Activated CD8-positive, alpha-beta memory T cell treated with anti-CD3 and anti-CD28 coated beads, Interleukin-2, amount 10 ng/mL, durations not matched to agents 7 days and 5 days (primary cell): ENCODE measurements at regions not wholly inside any gene's neighbourhood (a gene's known extent, or its start where the extent isn't known, plus 50 kb on each side); places are given as distances from the start of the nearest gene placed in this dataset.

ENCODE experiments used
- ATAC-seq: fragments of 150-1000 bp; cut with Tn5 transposase; one replicate; pipeline ENCODE4 v1.10.0; 2021; ENCODE audit warnings: moderate library complexity
- CTCF ChIA-PET: fragments of 350-600 bp; sonication (Branson Sonifier 250); formaldehyde crosslinking; loops from one replicate; lab custom pipeline; 2021; ENCODE audit warnings: antibody characterized with exemption; lab: Charles Lee
- DNase-seq: peaks from one replicate; pipeline ENCODE4 v3.0.0-alpha.2; 2020
- H3K27ac Mint-ChIP-seq: one replicate; pipeline ENCODE4 v1.8.0; 2021; ENCODE audit warnings: mild to moderate bottlenecking, mixed read lengths
- H3K27me3 Mint-ChIP-seq: one replicate; pipeline ENCODE4 v1.8.0; 2021; ENCODE audit warnings: mixed read lengths
- H3K36me3 Mint-ChIP-seq: one replicate; pipeline ENCODE4 v1.8.0; 2021; ENCODE audit warnings: mild to moderate bottlenecking, mixed read lengths
- H3K4me1 Mint-ChIP-seq: one replicate; pipeline ENCODE4 v1.8.0; 2021; ENCODE audit warnings: mixed read lengths
- H3K4me3 Mint-ChIP-seq: one replicate; pipeline ENCODE4 v1.8.0; 2021; ENCODE audit warnings: mild to moderate bottlenecking, moderate library complexity, mixed read lengths
- H3K9me3 Mint-ChIP-seq: one replicate; pipeline ENCODE4 v1.8.0; 2022; ENCODE audit warnings: low read depth, mixed read lengths

GRCh38 chr9:79858508-79858907 lies 286.7 kb downstream of the TLE4 start:
- Mint-ChIP-seq H3K9me3 (peaks cover 5% of the 10 kb centered on the region), H3K4me1 (peaks cover 8% of the 10 kb centered on the region), H3K36me3 (peaks cover 4% of the 10 kb centered on the region), H3K27ac (peak overlapping the region; percentile 20), H3K27me3 (no peaks in the 10 kb centered on the region), H3K4me3 (peak overlapping the region; percentile 25)
- ATAC-seq (peak; percentile 74), DNase-seq (no peak)
- CTCF ChIA-PET: no interaction called here

DNA sequence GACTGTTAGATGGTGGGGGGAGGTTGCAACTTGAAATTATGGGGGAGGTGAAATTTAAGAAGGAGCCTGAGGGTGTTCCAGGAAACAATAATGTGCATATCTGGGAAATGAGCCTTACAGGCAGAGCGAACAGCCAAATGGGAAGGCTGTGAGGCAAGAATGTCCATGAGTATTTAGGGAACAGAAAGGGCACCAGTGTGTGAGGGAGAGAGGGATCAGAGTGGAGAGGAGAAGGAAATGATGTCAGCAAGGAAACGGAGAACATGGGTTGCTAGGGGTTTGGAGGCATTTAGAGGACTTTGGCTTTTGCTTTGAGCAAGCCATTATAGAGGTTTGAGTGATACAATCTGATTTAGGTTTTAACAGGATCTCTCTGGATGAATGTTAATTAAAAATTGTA lies 285.4 kb downstream of the TLE4 start:
- peaks cover 4% of the 10 kb centered on the region for H3K36me3 Mint-ChIP-seq
- no peak overlapping the region for H3K4me3 Mint-ChIP-seq
- no peak for DNase-seq
- no peak overlapping the region for H3K27ac Mint-ChIP-seq
- H3K9me3 Mint-ChIP-seq: peaks cover 5% of the 10 kb centered on the region
- CTCF ChIA-PET: no interaction called here
- H3K4me1 Mint-ChIP-seq: peaks cover 8% of the 10 kb centered on the region
- ATAC-seq: no peak
- no peaks in the 10 kb centered on the region for H3K27me3 Mint-ChIP-seq

- Mint-ChIP-seq H3K27me3 (peaks cover 2% of the 10 kb centered on the region), H3K9me3 (peaks cover 18% of the 10 kb centered on the region), H3K36me3 (peaks cover 7% of the 10 kb centered on the region), H3K27ac (no peak overlapping the region), H3K4me1 (no peaks in the 10 kb centered on the region), H3K4me3 (no peak overlapping the region)
- CTCF ChIA-PET: interaction anchor here (1.0 kb wide), 1 partner anchor 18 kb away, joined by 3 read pairs; no protein-coding TSS in a partner anchor
- no peak for ATAC-seq
- DNase-seq: no peak
Measured at GRCh38 chr9:79847074-79847473, 275.3 kb downstream of the TLE4 start.

DNA sequence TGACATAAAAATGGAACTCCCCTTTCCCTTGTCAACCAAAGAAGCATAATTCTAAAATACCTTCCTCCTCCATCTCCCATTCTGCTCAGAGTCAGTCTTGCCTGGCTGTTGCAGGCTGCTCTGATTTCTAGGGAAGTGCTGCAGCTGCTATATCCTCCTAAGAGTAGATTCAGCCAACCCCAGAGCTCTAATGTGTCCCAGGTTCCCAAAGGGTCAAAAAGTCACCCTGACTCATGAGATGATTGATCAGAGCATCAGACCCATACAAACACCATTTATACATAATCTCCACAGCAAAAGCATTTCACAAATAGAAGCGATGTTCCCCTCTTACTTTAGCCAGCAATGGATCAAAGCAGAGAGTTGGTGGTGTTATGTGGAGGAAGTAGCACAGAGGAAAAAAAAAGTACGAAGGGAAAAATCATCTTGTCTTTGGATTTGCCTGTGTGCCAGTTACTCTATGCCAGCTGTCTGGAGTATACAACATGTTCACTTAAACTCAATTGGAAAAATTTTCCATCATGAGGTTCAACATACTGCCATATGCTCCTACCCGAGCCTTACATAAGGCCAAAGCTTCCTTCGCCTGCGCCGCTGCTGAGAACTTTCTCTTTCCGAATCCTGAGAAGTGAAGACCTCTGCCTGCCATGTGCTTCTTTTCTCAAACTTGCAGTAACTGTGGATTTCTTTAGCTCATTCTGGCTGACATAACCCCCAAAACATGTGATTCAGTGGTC lies 258.0 kb downstream of the TLE4 start:
- Mint-ChIP-seq H3K36me3 (no peaks in the 10 kb centered on the region), H3K27me3 (no peaks in the 10 kb centered on the region), H3K4me1 (peaks cover 6% of the 10 kb centered on the region), H3K9me3 (no peaks in the 10 kb centered on the region), H3K4me3 (no peak overlapping the region), H3K27ac (no peak overlapping the region)
- no peak for DNase-seq
- ATAC-seq: no peak
- CTCF ChIA-PET: interaction anchor here (0.9 kb wide), 1 partner anchor 17 kb away, joined by 3 read pairs; no protein-coding TSS in a partner anchor

DNA sequence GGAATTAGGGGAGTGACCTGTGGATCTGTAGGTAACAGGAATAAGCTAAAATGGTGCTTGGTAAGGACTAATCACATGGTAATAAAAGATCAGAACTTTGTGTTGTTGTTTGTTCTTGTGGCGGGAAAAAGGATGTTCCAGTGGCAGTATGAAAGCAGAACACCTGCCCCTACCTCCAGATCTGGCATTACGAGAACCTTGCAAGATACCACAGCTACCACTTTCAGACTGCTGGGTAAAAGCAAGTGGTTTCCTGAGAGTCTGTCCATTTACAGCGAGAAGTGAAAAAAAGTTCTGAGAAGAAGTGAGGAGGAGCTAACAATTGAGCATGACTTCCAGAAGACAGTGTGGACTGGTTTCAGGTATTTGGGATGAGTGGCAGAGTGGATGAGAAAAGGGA lies 252.5 kb downstream of the TLE4 start:
- DNase-seq (peak; percentile 54), ATAC-seq (peak; percentile 42)

DNA sequence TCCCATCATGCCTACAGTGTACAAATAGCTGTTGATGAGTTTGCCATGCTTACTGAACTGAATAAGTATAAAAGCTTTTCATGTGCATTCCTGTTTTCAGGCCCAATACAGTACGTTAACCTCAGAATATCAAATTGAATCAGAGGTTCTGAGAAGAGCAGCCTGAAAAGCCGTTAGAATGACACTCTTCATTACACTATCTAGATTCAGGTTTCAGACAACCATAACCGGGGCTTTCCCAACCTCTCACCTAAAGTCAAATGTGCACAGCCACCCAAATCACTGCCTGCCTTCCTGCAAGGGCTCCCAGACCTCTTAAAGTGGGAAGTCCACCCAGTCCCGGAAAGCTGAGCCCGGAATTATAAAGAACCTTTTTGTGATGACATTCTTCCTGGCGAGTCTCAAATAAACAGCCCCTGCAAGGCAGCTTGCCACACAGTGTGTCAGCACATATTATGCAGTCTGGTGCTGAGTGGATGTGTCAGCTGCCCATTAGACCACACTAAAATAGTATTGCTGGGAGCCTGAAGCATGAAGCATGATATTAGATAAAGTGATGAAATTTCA lies 245.8 kb downstream of the TLE4 start:
- DNase-seq (peak; percentile 56), ATAC-seq (peak; percentile 83)
- Mint-ChIP-seq H3K4me3 (no peak overlapping the region), H3K27ac (peak overlapping the region; percentile 59), H3K36me3 (peaks cover 17% of the 10 kb centered on the region), H3K9me3 (peaks cover 5% of the 10 kb centered on the region), H3K27me3 (peaks cover 22% of the 10 kb centered on the region), H3K4me1 (peaks cover 54% of the 10 kb centered on the region)
- CTCF ChIA-PET: no interaction called here

More for the DNA sequence above, 252.5 kb downstream of the TLE4 start:
- peaks cover 9% of the 10 kb centered on the region for H3K9me3 Mint-ChIP-seq
- no peak overlapping the region for H3K27ac Mint-ChIP-seq
- CTCF ChIA-PET: no interaction called here
- peaks cover 34% of the 10 kb centered on the region for H3K4me1 Mint-ChIP-seq
- H3K36me3 Mint-ChIP-seq: peaks cover 13% of the 10 kb centered on the region
- H3K27me3 Mint-ChIP-seq: peaks cover 7% of the 10 kb centered on the region
- no peak overlapping the region for H3K4me3 Mint-ChIP-seq

DNA sequence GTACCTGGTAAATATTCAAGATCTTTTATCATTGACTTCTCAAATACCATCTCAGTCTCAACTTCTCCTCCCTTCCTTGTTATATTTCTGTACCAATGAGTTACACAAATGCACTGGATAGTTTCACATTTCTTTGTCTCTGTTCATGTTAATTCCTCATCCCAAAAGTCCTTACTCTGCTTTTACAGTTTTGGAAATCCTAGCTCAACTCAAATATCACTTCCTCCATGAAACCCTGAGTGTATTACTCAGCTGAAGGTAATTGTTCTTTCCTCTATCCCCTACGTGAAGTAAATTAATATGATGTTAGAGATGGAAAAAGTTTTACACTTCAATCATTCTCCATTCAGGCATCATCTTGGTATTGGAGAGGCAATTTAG lies 241.5 kb downstream of the TLE4 start:
- H3K36me3 Mint-ChIP-seq: peaks cover 9% of the 10 kb centered on the region
- CTCF ChIA-PET: interaction anchor here (0.7 to 1.2 kb wide), 2 partner anchors 71 to 118 kb away, joined by 3 read pairs; no protein-coding TSS in a partner anchor
- DNase-seq (no peak), ATAC-seq (no peak)
- H3K4me1 Mint-ChIP-seq: peaks cover 49% of the 10 kb centered on the region
- no peaks in the 10 kb centered on the region for H3K9me3 Mint-ChIP-seq
- peak overlapping the region; percentile 75 for H3K27ac Mint-ChIP-seq
- peaks cover 23% of the 10 kb centered on the region for H3K27me3 Mint-ChIP-seq
- H3K4me3 Mint-ChIP-seq: peak overlapping the region; percentile 75

GRCh38 chr9:79812507-79813257 lies 240.9 kb downstream of the TLE4 start:
- CTCF ChIA-PET: interaction anchor here (0.7 to 1.2 kb wide), 3 partner anchors 10 to 241 kb away, joined by 3 read pairs; partner anchors contain the start of gene TLE4
- ATAC-seq (peak; percentile 60), DNase-seq (peak; percentile 68)
- H3K36me3 Mint-ChIP-seq: peaks cover 9% of the 10 kb centered on the region
- peaks cover 44% of the 10 kb centered on the region for H3K4me1 Mint-ChIP-seq
- peaks cover 23% of the 10 kb centered on the region for H3K27me3 Mint-ChIP-seq
- no peaks in the 10 kb centered on the region for H3K9me3 Mint-ChIP-seq
- peak overlapping the region; percentile 75 for H3K4me3 Mint-ChIP-seq
- peak overlapping the region; percentile 75 for H3K27ac Mint-ChIP-seq

GRCh38 chr9:79812099-79812498 lies 240.3 kb downstream of the TLE4 start:
- ATAC-seq (peak; percentile 24), DNase-seq (no peak)
- peaks cover 38% of the 10 kb centered on the region for H3K4me1 Mint-ChIP-seq
- H3K9me3 Mint-ChIP-seq: no peaks in the 10 kb centered on the region
- CTCF ChIA-PET: interaction anchor here (0.7 to 0.8 kb wide), 2 partner anchors 10 to 240 kb away, joined by 3 read pairs; partner anchors contain the start of gene TLE4
- H3K4me3 Mint-ChIP-seq: peak overlapping the region; percentile 75
- H3K27me3 Mint-ChIP-seq: peaks cover 23% of the 10 kb centered on the region
- peak overlapping the region; percentile 75 for H3K27ac Mint-ChIP-seq
- H3K36me3 Mint-ChIP-seq: peaks cover 9% of the 10 kb centered on the region

- H3K4me1 Mint-ChIP-seq: peaks cover 25% of the 10 kb centered on the region
- ATAC-seq: no peak
- no peak overlapping the region for H3K4me3 Mint-ChIP-seq
- no peaks in the 10 kb centered on the region for H3K9me3 Mint-ChIP-seq
- peaks cover 14% of the 10 kb centered on the region for H3K27me3 Mint-ChIP-seq
- no peak overlapping the region for H3K27ac Mint-ChIP-seq
- DNase-seq: no peak
- H3K36me3 Mint-ChIP-seq: no peaks in the 10 kb centered on the region
- CTCF ChIA-PET: no interaction called here
Measured at GRCh38 chr9:79809931-79810330, 238.2 kb downstream of the TLE4 start.

DNA sequence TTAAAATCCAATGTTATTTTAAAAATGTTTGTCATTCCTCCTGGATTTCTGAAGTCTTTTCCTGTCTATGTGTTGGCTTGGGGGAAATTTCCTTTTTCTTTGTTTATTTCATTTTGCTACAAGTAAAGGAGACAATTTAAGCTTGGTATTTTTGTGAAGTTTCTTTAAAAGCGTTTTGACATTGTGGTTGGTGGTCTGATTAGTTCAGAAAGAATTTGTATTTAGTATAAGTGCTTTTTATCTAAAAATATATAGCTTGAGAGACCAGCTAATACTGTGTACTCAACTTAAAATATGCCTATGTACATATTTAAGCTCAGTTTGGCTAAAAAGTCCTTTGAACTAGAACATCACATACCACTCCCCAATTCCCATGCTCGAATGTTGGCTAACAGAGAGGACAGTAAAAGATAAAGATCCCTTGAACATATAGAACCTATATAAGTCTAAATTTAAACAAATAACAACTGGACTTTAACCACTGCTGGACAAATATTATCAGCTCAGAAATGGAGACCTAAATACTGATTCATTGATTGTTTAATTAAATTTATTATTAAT lies 237.6 kb downstream of the TLE4 start:
- no peaks in the 10 kb centered on the region for H3K9me3 Mint-ChIP-seq
- ATAC-seq (no peak), DNase-seq (no peak)
- CTCF ChIA-PET: no interaction called here
- no peak overlapping the region for H3K27ac Mint-ChIP-seq
- H3K4me1 Mint-ChIP-seq: peaks cover 25% of the 10 kb centered on the region
- peaks cover 14% of the 10 kb centered on the region for H3K27me3 Mint-ChIP-seq
- no peaks in the 10 kb centered on the region for H3K36me3 Mint-ChIP-seq
- no peak overlapping the region for H3K4me3 Mint-ChIP-seq

DNA sequence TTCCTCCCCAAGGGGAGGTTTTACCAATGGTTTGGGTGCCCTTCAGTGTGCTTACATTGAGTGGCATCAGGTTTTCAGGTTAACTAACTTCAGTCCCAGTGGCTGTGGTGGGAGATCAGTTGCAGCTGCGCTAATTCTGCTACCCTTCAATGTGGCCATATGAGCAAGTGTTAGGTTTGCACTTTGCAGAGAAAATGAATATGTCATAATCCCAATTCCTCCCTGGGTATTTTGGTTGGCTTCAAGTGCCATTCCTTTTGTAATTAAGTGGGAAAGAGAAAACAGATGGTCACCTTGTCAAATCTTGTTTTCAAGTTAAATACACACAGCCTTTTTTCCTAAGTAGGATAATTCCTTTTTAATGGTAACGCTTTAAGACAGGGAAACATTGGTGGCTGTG lies 236.2 kb downstream of the TLE4 start:
- H3K4me1 Mint-ChIP-seq: peaks cover 15% of the 10 kb centered on the region
- H3K4me3 Mint-ChIP-seq: no peak overlapping the region
- H3K36me3 Mint-ChIP-seq: no peaks in the 10 kb centered on the region
- CTCF ChIA-PET: no interaction called here
- no peak overlapping the region for H3K27ac Mint-ChIP-seq
- ATAC-seq (no peak), DNase-seq (no peak)
- H3K27me3 Mint-ChIP-seq: peaks cover 14% of the 10 kb centered on the region
- no peaks in the 10 kb centered on the region for H3K9me3 Mint-ChIP-seq

- Mint-ChIP-seq H3K27ac (no peak overlapping the region), H3K4me1 (peaks cover 1% of the 10 kb centered on the region), H3K27me3 (peaks cover 14% of the 10 kb centered on the region), H3K4me3 (no peak overlapping the region), H3K9me3 (no peaks in the 10 kb centered on the region), H3K36me3 (no peaks in the 10 kb centered on the region)
- ATAC-seq (no peak), DNase-seq (no peak)
- CTCF ChIA-PET: no interaction called here
Measured at GRCh38 chr9:79806086-79806485, 234.3 kb downstream of the TLE4 start.
